ENCODE measurements at regions not wholly inside any gene's neighbourhood (a gene's known extent, or its start where the extent isn't known, plus 50 kb on each side); places are given as distances from the start of the nearest gene placed in this dataset.
"Not testable (repeated sequence)": the region's sequence is repeated elsewhere in the genome, so short reads cannot be mapped to it uniquely, and the experiment has no call there.

DNA sequence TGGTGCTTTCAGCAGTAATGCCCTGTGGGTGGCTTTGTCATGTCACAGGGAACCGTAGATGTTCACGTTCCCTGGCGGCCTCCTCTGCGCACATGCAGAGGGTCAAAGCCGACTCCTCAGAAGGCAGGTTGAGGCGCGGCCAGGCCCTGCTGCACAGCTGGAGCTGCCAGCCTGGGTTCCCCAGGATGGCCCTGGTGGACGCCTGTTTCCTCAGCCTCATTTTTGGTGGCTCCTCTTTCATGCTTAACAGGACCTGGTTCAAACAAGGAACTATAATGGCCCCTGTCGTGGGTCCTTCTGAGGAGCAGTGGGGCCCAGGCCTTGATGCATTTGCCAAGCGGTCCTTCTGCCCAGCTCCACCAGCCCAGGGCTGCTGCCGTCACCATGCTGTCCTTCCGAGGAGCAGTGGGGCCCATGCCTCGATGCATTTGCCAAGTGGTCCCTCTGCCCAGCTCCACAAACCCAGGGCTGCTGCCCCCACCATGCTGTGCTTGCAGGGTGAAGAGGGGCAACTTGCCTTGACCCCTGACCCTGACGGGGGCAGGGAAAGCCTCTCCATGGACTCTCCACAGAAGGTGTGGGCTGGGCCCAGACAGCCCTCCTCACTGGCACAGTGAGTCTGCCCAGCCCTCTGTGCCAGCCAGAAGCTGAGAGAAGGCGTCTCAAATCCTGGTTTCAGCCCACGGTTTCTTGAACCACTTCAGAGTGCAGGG is 338.2 kb downstream of the TCERG1L start:
- Histone ChIP-seq H3K27ac (ENCODE audit: low read depth, low read length, poor library complexity, severe bottlenecking) (no peak overlapping the region), H3K9me2 (ENCODE audit: low read depth, low read length) (no peaks in the 10 kb centered on the region), H3K79me2 (ENCODE audit: insufficient read depth, low read length) (no peaks in the 10 kb centered on the region), H3K9me3 (ENCODE audit: low read length) (no peaks in the 10 kb centered on the region), H2AFZ (ENCODE audit: low read length) (no peak overlapping the region), H3K4me3 (ENCODE audit: low read depth, low read length, poor library complexity, severe bottlenecking) (no peak overlapping the region), H3K36me3 (ENCODE audit: insufficient read depth, low read length) (no peaks in the 10 kb centered on the region), H4K20me1 (ENCODE audit: insufficient read depth, low read length) (no peaks in the 10 kb centered on the region), H3K27me3 (ENCODE audit: insufficient read depth, low read length) (no peaks in the 10 kb centered on the region), H3K4me1 (ENCODE audit: insufficient read depth, low read length, severe bottlenecking) (no peaks in the 10 kb centered on the region), H3K9ac (ENCODE audit: low read length) (no peak overlapping the region), H3F3A (ENCODE audit: insufficient read depth, low read length) (no peaks in the 10 kb centered on the region), H3K4me2 (ENCODE audit: low read length) (no peak overlapping the region)
- TF ChIP-seq, protein P1, sequence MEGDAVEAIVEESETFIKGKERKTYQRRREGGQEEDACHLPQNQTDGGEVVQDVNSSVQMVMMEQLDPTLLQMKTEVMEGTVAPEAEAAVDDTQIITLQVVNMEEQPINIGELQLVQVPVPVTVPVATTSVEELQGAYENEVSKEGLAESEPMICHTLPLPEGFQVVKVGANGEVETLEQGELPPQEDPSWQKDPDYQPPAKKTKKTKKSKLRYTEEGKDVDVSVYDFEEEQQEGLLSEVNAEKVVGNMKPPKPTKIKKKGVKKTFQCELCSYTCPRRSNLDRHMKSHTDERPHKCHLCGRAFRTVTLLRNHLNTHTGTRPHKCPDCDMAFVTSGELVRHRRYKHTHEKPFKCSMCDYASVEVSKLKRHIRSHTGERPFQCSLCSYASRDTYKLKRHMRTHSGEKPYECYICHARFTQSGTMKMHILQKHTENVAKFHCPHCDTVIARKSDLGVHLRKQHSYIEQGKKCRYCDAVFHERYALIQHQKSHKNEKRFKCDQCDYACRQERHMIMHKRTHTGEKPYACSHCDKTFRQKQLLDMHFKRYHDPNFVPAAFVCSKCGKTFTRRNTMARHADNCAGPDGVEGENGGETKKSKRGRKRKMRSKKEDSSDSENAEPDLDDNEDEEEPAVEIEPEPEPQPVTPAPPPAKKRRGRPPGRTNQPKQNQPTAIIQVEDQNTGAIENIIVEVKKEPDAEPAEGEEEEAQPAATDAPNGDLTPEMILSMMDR (IDR thresholded peaks at IDR 0.05; ENCODE audit: low read length), result no peak
- no peak for TF ChIP-seq EZH2 (IDR thresholded peaks at IDR 0.05; ENCODE audit: borderline replicate concordance, low read length)

DNA sequence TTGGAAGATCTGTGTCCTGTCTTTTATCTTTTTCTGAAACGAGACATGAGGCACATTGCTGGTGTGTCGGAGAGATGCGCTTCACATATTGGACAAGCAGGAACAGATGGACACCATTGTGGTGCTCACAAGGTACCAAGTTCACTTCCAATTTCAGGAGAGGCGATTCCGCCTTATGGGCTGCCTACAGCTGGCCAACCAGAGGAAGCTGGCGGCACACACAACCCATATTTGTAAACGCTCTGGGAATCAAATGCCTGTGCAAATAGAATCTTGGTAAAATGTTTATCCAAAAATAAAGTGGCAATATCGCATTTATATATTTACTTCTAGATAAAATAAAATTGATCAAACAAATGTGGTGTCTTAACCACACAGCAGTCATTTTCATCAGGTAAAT is 337.4 kb downstream of the TCERG1L start:
- Histone ChIP-seq H3K9me2 (ENCODE audit: low read depth, low read length) (no peaks in the 10 kb centered on the region), H3K36me3 (ENCODE audit: insufficient read depth, low read length) (no peaks in the 10 kb centered on the region), H3F3A (ENCODE audit: insufficient read depth, low read length) (no peaks in the 10 kb centered on the region), H3K4me3 (ENCODE audit: low read depth, low read length, poor library complexity, severe bottlenecking) (no peak overlapping the region), H3K4me1 (ENCODE audit: insufficient read depth, low read length, severe bottlenecking) (no peaks in the 10 kb centered on the region), H3K4me2 (ENCODE audit: low read length) (no peak overlapping the region), H4K20me1 (ENCODE audit: insufficient read depth, low read length) (no peaks in the 10 kb centered on the region), H3K9ac (ENCODE audit: low read length) (no peak overlapping the region), H3K27ac (ENCODE audit: low read depth, low read length, poor library complexity, severe bottlenecking) (no peak overlapping the region), H3K9me3 (ENCODE audit: low read length) (no peaks in the 10 kb centered on the region), H3K27me3 (ENCODE audit: insufficient read depth, low read length) (no peaks in the 10 kb centered on the region), H3K79me2 (ENCODE audit: insufficient read depth, low read length) (no peaks in the 10 kb centered on the region), H2AFZ (ENCODE audit: low read length) (no peak overlapping the region)
- no peak for TF ChIP-seq EZH2 (IDR thresholded peaks at IDR 0.05; ENCODE audit: borderline replicate concordance, low read length)
- TF ChIP-seq, protein P1 (IDR thresholded peaks at IDR 0.05; ENCODE audit: low read length), result no peak

DNA sequence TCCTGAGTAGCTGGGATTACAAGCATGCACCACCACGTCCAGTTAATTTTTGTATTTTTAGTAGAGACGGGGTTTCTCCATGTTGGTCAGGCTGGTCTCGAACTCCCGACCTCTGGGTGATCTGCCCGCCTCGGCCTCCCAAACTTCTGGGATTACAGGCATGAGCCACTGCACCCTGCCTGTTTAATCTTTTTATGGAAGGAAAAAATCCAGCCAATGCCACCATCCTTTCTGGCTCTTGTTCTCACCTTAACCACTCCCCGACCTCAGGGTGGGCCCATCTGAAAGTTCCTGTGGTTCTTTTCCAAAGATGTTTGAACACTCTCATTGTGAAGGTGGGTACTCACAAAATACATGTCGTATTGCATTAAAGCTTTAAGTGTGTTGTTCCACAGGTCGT is 336.2 kb downstream of the TCERG1L start:
- H3K27ac ChIP-seq (ENCODE audit: low read depth, low read length, poor library complexity, severe bottlenecking), result not testable (repeated sequence)

DNA sequence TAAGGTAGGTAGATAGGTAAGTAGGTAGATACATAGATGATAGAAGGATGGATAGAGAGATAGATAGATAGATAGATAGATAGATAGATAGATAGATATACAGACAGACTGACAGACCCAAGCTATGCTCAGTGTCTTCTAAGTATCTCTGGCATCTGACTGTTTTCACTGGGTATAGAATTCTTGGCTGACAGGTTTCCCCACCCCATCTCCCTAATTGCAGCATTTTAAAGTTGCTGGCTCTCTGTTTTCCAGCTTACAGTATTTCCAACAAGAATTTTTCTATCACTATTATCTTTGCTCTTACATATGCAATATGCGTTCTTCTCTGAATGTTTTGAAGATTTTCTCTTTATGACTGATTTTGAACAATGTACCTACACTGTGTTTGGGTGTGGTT is 328.7 kb downstream of the TCERG1L start:
- Histone ChIP-seq H3K9ac (ENCODE audit: low read length) (no peak overlapping the region), H3K36me3 (ENCODE audit: insufficient read depth, low read length) (no peaks in the 10 kb centered on the region), H3K79me2 (ENCODE audit: insufficient read depth, low read length) (no peaks in the 10 kb centered on the region), H3K4me1 (ENCODE audit: insufficient read depth, low read length, severe bottlenecking) (no peaks in the 10 kb centered on the region), H3K9me3 (ENCODE audit: low read length) (no peaks in the 10 kb centered on the region), H2AFZ (ENCODE audit: low read length) (no peak overlapping the region), H4K20me1 (ENCODE audit: insufficient read depth, low read length) (no peaks in the 10 kb centered on the region), H3F3A (ENCODE audit: insufficient read depth, low read length) (no peaks in the 10 kb centered on the region), H3K9me2 (ENCODE audit: low read depth, low read length) (no peaks in the 10 kb centered on the region), H3K27me3 (ENCODE audit: insufficient read depth, low read length) (no peaks in the 10 kb centered on the region), H3K4me3 (ENCODE audit: low read depth, low read length, poor library complexity, severe bottlenecking) (no peak overlapping the region), H3K27ac (ENCODE audit: low read depth, low read length, poor library complexity, severe bottlenecking) (no peak overlapping the region), H3K4me2 (ENCODE audit: low read length) (no peak overlapping the region)
- TF ChIP-seq EZH2 (IDR thresholded peaks at IDR 0.05; ENCODE audit: borderline replicate concordance, low read length), result no peak
- TF ChIP-seq, protein P1 (IDR thresholded peaks at IDR 0.05; ENCODE audit: low read length), result no peak

More for the DNA sequence above, 336.2 kb downstream of the TCERG1L start:
- H3K4me2 ChIP-seq (ENCODE audit: low read length); H3K9me3 ChIP-seq (ENCODE audit: low read length); H3K4me1 ChIP-seq (ENCODE audit: insufficient read depth, low read length, severe bottlenecking); H3K9ac ChIP-seq (ENCODE audit: low read length); H4K20me1 ChIP-seq (ENCODE audit: insufficient read depth, low read length); H3K27me3 ChIP-seq (ENCODE audit: insufficient read depth, low read length); H3K79me2 ChIP-seq (ENCODE audit: insufficient read depth, low read length); H2AFZ ChIP-seq (ENCODE audit: low read length); H3F3A ChIP-seq (ENCODE audit: insufficient read depth, low read length); H3K9me2 ChIP-seq (ENCODE audit: low read depth, low read length); H3K36me3 ChIP-seq (ENCODE audit: insufficient read depth, low read length); H3K4me3 ChIP-seq (ENCODE audit: low read depth, low read length, poor library complexity, severe bottlenecking): not testable (repeated sequence)
